ENCODE measurements at regions not wholly inside any gene's neighbourhood (a gene's known extent, or its start where the extent isn't known, plus 50 kb on each side); places are given as distances from the start of the nearest gene placed in this dataset.

GRCh38 chr2:14270036-14270582 is 362.4 kb upstream of the LRATD1 start:
- no peak for TF ChIP-seq CTCF (conservative IDR thresholded peaks at IDR 0.05 in 1 of 2, IDR thresholded peaks at IDR 0.05 in 1 of 2; ENCODE audit: low read depth in 1 of 2, low read length in 2 of 2)
- TF ChIP-seq EZH2 (IDR thresholded peaks at IDR 0.05; ENCODE audit: low read length, missing control alignments), result no peak
